ENCODE measurements at regions not wholly inside any gene's neighbourhood (a gene's known extent, or its start where the extent isn't known, plus 50 kb on each side); places are given as distances from the start of the nearest gene placed in this dataset.

DNA sequence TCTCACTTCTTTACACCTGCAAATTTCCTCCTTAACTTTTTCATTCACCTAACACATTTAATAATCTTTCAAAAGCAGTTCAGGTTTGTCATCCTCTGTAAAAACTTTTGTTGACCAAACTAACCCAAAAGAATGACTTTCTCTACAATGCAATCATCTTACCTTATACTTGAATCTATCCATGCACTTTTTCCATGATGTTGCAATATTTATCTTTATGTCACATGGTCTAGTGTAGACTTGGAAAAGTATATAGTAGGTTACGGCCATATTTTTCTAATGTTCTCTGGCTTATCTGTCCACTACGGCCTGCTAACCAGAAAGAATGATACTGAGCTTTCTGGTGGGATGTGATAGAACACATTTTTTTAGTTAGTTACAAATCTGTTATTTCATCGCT is 431.0 kb upstream of the SOX9 start:
- DNase-seq = no peak

DNA sequence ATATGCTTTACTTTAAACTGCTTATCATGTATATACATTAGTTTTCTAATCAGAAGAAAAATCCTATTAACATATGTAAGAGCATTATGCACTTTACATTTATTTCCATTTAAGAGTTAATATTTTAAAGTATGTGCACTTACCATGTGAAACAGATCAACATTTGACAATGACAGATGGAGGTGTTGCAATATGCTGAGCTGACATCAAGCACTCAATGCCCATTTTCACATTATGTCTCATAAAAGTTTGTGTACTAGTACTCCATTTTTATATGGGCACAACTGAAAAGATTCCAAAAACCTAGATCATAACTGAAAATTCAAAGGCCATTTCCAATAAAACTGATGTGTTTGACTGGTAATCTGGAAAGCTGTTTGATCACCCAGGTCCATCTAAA is 420.9 kb upstream of the SOX9 start:
- no peak for DNase-seq

DNA sequence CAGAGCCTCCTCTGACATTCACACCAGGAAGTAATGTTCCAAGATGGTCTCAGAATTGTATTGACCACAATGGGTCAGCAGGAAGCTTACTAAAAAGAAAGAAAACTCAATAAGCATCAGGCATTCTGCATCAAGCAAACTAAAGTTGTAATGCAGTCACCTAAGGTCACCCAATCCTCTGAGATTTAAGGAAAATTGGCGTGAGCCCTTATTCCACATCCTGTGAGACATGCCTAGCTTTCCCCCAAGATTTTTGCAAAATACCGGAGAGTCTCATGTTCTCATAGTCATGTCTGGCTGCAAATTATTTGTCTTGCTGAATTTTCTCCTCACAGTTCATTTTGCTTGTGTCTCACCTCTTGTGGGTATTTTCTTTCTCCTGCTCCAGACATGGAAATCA is 417.1 kb upstream of the SOX9 start:
- DNase-seq = no peak

DNA sequence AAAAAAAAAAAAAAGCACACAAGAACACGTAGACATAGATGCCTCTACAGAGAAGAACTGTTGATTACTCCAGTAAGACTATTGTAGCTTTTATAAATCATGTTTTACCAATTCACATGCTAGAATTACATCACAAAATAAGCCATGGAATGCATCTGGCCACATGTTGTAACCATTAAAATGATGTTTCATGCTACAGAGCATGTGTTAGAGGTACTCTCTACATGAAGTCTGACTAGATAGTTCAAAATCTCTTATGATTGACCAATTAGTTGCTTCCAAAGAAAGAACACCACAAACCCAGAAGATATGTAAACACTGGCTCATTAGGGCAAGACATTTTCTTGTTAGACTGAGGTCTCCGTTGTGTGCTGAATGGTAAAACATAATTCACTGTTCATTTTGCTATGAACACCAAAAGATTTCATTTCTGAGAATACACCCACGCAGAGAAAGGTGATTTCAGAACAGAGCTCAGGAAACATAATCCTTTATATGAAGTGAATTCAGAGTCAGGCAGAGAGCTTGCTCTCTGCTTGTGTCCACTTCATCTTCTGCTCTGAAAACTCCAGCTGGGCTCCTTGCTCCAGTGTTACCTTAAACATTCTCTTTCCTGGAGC is 411.4 kb upstream of the SOX9 start:
- no peak for DNase-seq

DNA sequence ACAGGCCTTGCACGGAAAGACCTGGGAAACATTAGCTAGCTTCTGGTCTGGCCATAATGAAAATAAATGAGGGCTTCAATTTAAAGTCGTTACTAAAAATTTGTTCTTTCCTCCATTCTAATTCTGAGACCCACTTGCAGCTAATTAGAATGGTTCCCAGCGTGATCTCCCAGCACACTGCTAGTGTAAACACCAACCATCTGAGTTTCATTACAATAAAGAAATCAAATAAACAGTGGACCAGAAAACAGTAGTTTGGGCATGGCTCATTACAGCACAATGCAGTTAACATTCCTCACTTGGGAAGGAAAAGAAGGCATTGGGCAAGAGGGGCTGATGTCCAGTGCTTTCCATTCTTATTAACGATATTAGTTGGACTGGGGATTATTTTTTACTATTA is 410.9 kb upstream of the SOX9 start:
- DNase-seq = no peak

DNA sequence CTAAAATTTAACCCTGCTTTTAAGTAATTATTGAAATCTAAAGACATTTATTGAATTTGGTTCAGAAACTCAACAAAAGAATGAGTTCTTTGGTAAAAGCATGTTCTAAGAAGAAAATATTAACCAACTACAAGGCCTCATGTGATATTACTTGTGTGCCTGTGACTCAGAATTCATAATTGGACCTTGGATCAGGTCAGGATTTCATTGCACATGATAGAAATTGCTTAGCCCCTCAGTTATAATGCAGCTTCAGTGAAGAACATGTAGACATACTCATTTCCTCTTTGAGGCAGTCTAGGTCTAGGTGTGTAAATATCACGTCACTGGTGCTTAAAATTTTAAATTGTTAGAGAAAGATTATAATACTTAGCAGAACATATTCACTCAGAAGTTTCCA is 410.0 kb upstream of the SOX9 start:
- no peak for DNase-seq

DNA sequence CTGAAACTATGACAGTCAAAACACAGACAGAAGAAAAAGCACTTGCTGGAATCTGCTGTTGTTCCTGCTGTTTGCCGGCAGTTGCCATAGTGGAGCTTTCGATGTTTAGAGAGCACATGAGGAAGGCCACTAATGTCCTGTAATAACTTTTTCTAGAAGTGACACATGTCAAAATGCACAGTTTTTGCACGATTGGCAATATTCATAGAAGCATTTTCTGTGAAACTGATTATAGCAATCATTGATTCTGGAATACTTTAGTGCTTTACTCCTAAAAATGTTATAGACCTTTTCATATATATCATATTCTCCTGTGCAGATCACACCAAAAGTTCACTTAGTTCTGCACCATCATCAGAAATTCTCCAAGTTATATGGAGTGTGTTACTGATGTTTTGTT is 407.0 kb upstream of the SOX9 start:
- no peak for DNase-seq

DNA sequence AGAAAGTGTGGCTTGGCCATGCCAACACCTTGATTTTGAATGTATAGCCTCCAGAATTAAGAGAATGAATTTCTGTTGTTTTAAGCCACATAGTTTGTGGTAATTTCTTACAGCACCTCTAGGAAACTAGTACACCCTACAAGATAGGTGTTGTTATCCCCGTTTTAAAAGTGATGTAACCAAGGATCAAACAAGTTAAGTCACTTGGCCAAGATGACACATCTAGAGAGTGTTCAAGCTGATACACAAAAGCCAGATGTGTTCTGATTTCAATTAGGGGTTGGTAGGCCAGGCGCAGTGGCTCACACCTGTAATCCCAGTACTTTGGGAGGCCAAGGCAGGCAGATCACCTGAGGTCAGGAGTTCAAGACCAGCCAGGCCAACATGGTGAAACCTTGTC is 396.5 kb upstream of the SOX9 start:
- DNase-seq = no peak

DNA sequence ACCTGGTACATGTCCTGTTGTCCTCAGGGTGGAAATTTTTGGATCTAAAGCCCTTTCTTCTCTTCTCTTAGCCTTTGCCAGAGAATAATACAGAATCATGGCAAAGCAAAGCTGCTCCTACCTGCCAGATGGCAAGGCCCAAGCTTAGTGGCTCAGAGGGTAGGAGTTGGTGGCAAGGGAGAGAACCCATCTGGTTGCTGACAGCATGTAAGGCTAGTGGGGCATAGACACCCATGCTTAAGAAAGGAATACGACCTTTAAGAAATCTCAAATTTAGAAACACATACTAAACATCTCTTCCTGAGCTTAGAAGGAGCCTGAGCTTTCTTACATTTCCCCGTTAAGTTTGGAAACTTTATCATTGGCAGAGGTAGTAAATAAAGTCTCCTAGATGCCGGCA is 395.0 kb upstream of the SOX9 start:
- no peak for DNase-seq

DNA sequence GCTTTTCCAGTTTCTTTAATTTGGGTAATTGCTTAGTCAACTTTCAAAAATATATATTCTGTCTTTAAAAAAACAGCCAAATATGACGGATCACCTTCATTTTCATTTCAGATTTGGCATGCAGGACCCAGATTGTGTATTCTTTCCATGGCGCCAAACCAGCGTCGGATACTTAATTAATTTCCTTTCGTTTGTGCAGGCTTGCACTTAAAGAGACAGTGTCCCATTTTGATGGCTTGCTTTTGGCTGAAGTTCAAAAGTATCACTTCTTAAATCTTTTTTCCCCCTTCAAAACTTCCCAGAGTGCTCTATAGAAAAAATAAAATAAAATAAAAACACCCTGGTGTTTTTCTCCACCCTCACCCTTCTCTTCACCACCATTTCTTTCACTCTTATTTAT is 394.5 kb upstream of the SOX9 start:
- no peak for DNase-seq

DNA sequence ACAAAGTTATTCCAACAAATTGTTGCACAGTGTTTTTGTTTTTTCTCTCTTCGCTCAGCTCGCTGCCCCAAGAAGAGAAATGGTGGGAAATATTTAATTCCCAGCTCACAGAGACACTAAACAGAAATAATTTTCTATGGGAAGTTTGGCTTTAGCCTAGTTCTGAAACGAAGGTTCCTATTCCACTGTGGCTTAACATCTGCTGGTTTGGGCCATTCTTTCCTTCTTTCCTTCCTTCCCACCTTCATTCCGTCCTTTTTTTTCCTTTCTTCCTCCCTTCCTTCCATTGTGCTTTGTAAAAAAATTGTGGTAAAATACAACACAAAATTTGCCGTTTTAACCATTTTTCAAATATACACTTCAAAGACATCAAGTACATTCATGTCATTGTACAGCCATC is 393.5 kb upstream of the SOX9 start:
- no peak for DNase-seq

DNA sequence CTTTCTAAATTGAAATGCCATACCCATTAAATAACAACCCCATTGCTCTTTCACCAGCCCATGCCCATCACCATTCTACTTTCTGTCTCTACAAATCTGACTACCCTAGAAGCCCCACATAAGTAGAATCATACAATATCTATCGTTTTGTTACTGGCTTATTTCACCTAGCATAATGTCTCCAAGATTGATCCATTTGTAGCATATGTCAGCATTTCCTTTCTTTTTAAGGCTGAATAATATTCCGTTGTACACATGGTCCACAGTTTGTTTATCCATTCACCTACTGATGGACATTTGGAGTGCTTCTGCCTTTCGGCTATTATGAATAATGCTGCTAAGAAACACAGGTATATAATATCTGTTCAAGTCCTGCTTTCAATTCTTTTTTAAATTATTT is 393.1 kb upstream of the SOX9 start:
- no peak for DNase-seq

DNA sequence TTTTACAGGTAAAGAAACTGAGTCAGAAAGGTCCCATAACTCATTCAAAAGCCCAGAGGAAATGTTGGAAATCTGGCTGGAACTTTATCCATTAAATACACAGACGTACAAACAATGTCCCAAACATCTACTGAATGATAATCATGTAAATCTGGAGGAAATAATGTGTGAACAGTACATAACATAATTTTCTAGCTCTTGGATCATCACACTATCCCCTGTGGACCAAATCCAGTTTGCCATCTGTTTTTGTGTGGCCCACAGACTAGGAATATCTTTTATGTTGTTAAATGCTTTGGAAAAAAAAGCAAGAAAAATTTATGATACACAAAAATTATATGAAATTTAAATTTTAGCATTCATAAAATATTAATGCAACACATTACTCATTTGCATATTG is 389.9 kb upstream of the SOX9 start:
- DNase-seq = no peak

DNA sequence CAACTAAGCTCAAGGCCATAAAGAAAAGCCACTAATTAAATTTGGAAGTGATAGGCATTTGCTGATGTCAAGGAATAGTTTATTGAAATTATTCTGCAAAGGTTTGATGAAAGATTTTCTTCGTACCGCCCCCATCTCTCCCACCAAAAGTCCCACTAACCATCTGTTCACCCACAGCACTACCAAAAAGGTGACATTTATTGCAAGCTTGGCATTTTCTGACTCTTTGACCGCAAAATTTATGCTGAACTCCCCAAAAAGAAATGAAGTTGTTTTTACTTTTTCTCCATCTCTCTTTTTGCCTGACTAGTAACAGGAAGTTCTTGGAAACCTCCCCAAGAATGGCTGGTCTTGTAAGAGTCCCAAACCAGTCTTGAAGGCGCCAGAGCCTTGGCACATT is 384.9 kb upstream of the SOX9 start:
- DNase-seq = no peak

DNA sequence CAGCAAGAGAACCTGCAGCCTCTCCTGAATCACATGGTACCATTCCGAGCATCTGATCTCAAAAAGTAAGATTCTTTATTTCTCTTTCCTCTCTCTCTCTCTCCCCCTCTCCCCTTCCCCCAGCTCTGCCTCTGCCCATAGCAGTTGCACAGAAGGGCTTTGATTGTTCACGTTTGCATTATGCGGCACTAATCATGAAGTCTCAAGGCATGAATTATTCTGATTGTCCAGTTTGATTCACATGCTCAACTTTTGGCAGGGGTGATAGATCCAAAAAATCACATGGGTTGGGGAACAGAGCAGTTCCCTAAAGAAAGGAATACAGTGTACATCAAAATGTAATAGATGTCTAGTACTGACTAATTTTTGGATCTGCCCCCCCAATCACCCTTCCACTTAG is 380.0 kb upstream of the SOX9 start:
- DNase-seq = no peak

DNA sequence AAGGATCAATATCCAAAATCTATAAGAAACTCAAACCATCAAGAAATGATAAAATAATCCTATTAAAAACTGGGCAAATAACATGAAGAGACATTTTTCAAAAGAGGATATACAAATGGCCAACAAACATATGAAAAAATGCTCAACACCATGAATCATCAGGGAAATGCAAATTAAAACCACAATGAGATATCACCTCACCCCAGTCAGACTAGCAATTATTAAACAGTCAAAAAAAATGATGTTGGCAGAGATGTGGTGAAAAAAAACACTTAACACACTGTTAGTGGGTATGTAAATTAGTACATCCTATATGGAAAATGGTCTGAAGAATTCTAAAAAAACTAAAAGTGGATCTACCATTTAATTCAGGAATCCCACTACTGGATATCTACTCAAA is 379.0 kb upstream of the SOX9 start:
- DNase-seq = no peak

DNA sequence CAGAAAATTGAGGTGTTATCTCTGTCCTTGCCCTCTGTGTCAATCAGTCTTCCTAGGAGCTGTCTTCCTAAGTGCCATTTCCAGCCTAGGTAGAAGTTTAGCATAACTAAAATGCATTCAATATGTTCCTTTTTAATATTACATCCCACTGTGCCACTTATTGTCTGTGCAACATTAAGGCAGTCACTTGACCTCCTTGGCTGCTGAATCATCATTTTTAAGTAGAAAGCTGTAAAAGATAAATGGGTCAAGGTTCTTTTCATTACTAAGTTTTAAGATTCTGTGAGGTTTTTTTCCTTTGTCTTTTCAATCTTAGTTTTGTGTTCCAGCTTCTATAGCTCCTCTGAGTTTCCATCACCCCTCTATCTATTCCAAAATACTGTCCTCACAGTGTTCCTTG is 371.9 kb upstream of the SOX9 start:
- DNase-seq = no peak

DNA sequence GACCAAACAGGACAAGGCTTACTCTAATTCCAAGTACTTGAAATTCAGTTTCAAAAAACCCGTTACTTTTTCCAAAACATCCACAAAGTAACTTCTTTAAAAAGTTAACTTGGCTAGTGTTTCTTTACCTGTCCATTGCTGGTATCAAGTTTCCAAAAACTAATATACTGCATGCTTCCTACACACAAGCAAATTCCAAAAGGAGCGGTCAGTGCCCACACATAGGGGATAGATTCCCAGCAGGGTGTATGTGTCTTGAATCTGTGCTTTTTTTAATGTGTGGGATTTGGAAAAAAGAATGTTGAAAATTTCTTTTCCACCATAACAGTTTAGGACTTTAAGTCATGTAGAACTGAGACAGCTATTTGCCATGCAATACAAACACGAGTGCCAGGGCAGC is 367.8 kb upstream of the SOX9 start:
- DNase-seq = no peak

DNA sequence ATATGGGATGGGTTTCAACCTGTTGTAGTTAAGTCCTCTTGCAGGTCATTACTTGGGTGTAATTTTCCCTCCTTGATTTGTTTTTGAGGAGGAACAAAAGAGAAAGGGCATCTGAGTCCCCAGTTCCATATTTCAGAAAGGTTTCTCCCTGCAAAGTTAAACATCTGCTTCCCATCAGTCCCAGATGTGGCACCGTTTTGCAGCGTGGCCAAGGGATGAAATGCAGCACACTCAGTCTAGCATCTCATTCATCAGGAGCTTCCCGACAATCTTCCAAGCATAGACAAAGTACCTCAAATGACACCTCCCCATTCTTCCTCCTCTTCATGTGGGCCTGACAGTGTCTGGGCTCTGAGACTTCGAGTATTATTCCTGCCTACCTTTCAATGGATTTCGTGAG is 363.7 kb upstream of the SOX9 start:
- no peak for DNase-seq

DNA sequence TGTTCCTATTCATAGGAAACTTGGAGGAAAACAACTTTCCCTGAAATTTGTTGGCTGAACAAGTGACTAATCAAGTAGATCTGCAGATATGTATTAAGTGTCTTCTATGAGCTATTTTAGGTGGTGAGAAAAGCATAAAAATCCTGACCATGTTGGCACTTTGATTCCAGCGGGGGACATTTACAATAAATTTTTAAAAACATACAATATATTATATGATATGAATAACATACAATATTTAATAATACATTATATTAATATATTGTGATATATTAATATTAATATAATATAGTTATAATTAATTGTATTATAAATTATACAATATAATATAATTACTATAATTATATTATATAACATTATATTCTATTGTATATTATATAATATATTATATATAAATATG is 362.9 kb upstream of the SOX9 start:
- no peak for DNase-seq

DNA sequence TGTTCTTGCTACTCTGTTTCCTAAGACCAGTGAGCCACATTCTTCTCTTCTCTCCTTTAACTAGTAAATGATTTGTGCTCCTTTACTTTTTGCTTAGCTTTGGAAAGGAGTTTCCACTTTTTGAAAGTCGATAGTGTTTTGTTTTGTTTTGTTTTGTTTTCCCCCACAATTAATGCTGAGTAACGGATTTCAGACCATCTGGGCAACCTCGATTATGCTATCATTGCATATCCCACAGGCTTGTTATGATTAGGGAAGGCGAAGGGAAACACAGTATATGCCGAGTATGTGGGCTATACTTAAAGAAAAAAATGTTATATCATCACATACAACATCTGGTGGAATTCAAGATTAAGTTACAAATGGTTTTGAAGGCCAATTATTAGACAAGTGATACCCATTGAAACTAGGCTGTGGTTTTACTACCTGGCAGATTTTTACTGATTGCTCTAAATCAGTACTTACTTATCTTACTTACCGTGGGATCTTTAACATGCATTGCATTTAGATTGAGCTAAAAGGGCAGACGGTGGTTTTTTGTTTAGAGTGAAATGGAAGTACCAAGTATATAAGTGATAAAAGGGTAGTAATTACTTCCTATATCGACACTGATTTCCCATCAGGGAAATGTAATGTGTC is 361.3 kb upstream of the SOX9 start:
- no peak for DNase-seq

DNA sequence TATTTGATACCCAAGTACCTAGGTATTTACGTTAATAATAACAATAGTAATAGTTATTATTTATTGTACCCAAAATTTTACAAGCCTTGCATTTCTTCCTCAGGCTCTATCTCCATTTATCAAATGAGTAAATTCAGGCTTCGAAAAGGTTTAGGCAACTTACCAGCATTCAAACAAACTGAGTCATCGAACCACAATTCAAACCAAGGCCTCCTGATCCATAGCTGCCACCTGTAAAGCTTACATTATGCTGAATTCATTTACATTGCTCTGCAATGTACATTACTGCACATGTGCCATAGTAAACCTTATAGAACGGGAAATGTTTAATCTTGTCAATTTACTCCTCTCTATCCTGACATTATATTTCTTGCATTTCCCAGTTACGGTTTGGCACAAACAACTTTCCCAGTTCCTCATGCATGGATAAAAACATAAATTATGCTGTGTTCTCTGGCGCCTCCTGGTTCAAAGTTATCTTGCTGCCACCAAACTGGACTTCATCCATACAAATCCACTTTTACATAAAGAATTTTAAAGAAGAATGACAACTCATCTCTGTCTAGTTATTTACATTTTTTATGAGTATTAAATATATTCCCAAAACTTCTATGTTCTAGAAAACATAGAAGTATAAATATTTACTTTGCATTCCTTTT is 360.6 kb upstream of the SOX9 start:
- DNase-seq = no peak

DNA sequence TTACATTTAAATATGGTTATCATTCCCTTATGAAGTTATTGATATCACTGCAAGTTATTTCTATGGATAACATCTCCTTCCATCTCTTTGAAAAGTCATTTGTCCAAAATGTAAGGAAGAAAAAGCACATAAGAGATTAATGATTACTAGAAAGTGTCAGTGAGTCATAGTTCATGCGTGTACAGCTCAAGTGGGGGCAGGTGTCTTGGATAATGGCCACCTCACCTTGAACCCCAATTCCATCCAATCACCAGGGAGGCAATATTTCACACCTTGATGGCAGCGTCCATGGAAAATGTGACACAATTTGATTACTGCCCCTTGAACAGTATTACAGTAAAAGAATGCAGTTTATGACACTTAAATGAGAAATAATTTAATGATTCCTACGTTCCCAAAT is 358.3 kb upstream of the SOX9 start:
- no peak for DNase-seq

DNA sequence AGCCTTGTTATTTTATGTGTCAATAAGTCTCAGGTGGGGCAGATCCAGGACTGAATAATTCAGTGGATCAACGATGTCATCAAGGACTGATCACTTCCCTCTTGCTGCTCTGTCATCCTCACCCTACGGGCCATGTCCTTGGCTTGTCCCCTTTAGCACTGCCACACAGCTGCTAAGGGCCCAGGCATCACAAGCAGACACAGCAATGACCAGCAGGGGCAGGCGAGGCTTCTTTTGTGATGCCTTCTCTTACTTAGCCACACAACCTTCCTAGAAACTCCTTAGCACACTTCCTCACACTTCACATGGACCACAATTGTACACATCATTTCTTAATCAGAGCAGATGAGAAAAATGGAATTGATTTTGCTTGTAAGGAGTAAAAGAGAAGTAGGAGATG is 356.3 kb upstream of the SOX9 start:
- no peak for DNase-seq

DNA sequence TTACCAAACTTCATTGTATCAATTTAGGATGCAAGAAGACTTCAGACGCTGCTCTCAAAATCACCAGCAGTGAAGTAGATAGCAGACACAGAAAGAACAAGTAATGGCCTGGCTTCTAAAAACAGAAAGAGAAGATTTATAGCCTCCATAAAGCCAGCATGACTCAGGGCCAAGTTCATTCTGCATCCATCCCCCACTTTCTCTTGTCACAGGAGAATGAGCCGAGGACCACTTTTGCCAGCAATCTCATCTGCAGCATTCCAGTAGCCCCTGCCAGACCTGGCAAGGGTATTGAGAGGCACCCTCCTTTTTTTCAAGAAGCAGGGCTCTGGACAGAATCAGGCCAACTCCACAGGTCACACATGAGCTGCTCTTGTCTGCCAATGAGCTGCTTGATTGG is 355.4 kb upstream of the SOX9 start:
- DNase-seq = no peak
